K562 (cell line): ENCODE measurements at regions not wholly inside any gene's neighbourhood (a gene's known extent, or its start where the extent isn't known, plus 50 kb on each side); places are given as distances from the start of the nearest gene placed in this dataset.

ENCODE experiments used
- ATAC-seq: fragments of 200-7000 bp; cut with Tn5 transposase; 3 replicates; pipeline ENCODE4 v1.9.1; 2020; ENCODE audit warnings: moderate library complexity
- BruUV-seq: library from RNA; stranded (reverse); fragments of 400-500 nt; replicated peaks from 2 replicates; lab custom pipeline; 2021; lab: Mats Ljungman, UMichigan
- CTCF ChIA-PET: fragments of 300-600 bp; formaldehyde crosslinking; extraction: SDS; loops from one replicate; lab custom pipeline; 2021; ENCODE audit warnings: low intra/inter-chr PET ratio; lab: Yijun Ruan, JAX
- POLR2A ChIA-PET: fragments of 300-600, 350-650 bp; sonication (Branson Sonifier 250); formaldehyde crosslinking; extraction: SDS; loops from one replicate; lab custom pipeline; 2021; ENCODE audit warnings: antibody characterized with exemption, inconsistent platforms; lab: Yijun Ruan, JAX
- DNase-seq, 4 experiments: peaks; one replicate each; pipeline versions ENCODE4 v3.0.0 to v3.0.0-alpha.2; 2011 to 2018; ENCODE audit warnings: low spot score in 3 of 4, mixed read lengths in 3 of 4; ENCODE audit errors: extremely low read depth in 1 of 4
- FAIRE-seq: peaks from 2 replicates; lab custom pipeline; 2011; peaks lifted over from hg19 to GRCh38; lab: Jason Lieb, UNC
- H2AFZ ChIP-seq: 2 replicates; pipeline ENCODE4 v1.6.0; 2011; ENCODE audit warnings: low read depth, low read length, control low read depth, inconsistent platforms
- H3K27ac ChIP-seq: fragments of 200-600 bp; 3 replicates; pipeline ENCODE4 v1.8.0; 2011; ENCODE audit warnings: low read depth, mild to moderate bottlenecking, control low read depth, inconsistent platforms, low read length, moderate library complexity, mixed read lengths; ENCODE audit errors: extremely low read depth
- H3K27me3 ChIP-seq, 2 experiments: fragments of 300-600 bp in 1 of 2; 2 replicates in 1 of 2; 3 replicates in 1 of 2; pipeline versions ENCODE4 v1.6.0 to v1.8.0; 2011; ENCODE audit warnings: inconsistent platforms in 2 of 2, low read length in 2 of 2, mild to moderate bottlenecking in 1 of 2, mixed read lengths in 1 of 2, moderate library complexity in 1 of 2; ENCODE audit not compliant: control insufficient read depth in 2 of 2, insufficient read depth in 2 of 2
- H3K36me3 ChIP-seq: fragments of 300-600 bp; 3 replicates; pipeline ENCODE4 v1.8.0; 2011; ENCODE audit warnings: mild to moderate bottlenecking, low read length, inconsistent platforms; ENCODE audit not compliant: control insufficient read depth, insufficient read depth
- H3K4me1 ChIP-seq, 2 experiments: fragments of 200-600 bp in 1 of 2; replicated peaks in 1 of 2; 2 replicates in 1 of 2; 3 replicates in 1 of 2; pipeline versions ENCODE4 v1.5.1 to v1.8.0; 2011; ENCODE audit warnings: inconsistent platforms in 2 of 2, low read length in 2 of 2, mild to moderate bottlenecking in 1 of 2, mixed read lengths in 1 of 2, moderate library complexity in 1 of 2; ENCODE audit not compliant: control insufficient read depth in 2 of 2, insufficient read depth in 2 of 2
- H3K4me2 ChIP-seq: 2 replicates; pipeline ENCODE4 v1.6.1; 2011; ENCODE audit warnings: low read length, control low read depth, inconsistent platforms, mixed read lengths; ENCODE audit not compliant: insufficient read depth
- H3K4me3 ChIP-seq: fragments of 200-600 bp; sonication (generic), shearing (Covaris generic); 2 replicates; pipeline ENCODE4 v1.5.1; 2016; ENCODE audit warnings: control low read depth, inconsistent platforms
- H3K79me2 ChIP-seq: fragments of 200-600 bp; 3 replicates; pipeline ENCODE4 v1.8.0; 2011; ENCODE audit warnings: low read length, inconsistent platforms; ENCODE audit not compliant: control insufficient read depth, insufficient read depth
- H3K9ac ChIP-seq, 2 experiments: 2 replicates each; pipeline versions ENCODE4 v1.6.0 to v1.6.1; 2011; ENCODE audit warnings: low read depth in 2 of 2, low read length in 2 of 2, control low read depth in 1 of 2, inconsistent platforms in 1 of 2, mild to moderate bottlenecking in 1 of 2, mixed read lengths in 1 of 2; ENCODE audit not compliant: insufficient read depth in 1 of 2
- H3K9me1 ChIP-seq: one replicate; pipeline ENCODE4 v1.6.0; 2011; ENCODE audit warnings: inconsistent platforms, mild to moderate bottlenecking, low read length, moderate library complexity; ENCODE audit not compliant: control insufficient read depth, insufficient read depth
- H3K9me3 ChIP-seq: replicated peaks from 2 replicates; pipeline ENCODE4 v1.5.1; 2011; ENCODE audit warnings: low read depth, low read length, inconsistent platforms; ENCODE audit not compliant: control insufficient read depth, insufficient read depth
- H4K20me1 ChIP-seq: replicated peaks from 2 replicates; pipeline ENCODE4 v1.6.1; 2011; ENCODE audit warnings: low read length, inconsistent platforms, mixed read lengths; ENCODE audit not compliant: control insufficient read depth, insufficient read depth
- ARID4B ChIP-seq: sonication (generic); formaldehyde crosslinking; IDR thresholded peaks from 2 replicates; pipeline ENCODE4 v1.8.0; 2022; ENCODE audit warnings: mild to moderate bottlenecking, missing genetic modification reagents
- DPF2 ChIP-seq: fragments of 450-650 bp; IDR thresholded peaks from 2 replicates; pipeline ENCODE4 v1.6.1; 2016
- NR2C1 ChIP-seq, 2 experiments: fragments of 450-650 bp; IDR thresholded peaks; 2 replicates each; pipeline ENCODE4 v1.6.1; 2017; ENCODE audit warnings: mild to moderate bottlenecking in 2 of 2, antibody characterized with exemption in 1 of 2, inconsistent platforms in 1 of 2, missing compliant biosample characterization in 1 of 2, missing genetic modification characterization in 1 of 2
- TBL1XR1 ChIP-seq, 2 experiments: IDR thresholded peaks; 2 replicates each; pipeline ENCODE4 v1.6.1; 2012; ENCODE audit warnings: improper control_type of control experiment in 2 of 2, low read length in 2 of 2, mild to moderate bottlenecking in 1 of 2
- in situ Hi-C: fragments of 300-500 bp; cut with MboI; formaldehyde crosslinking; loops from 4 replicates; pipeline ENCODE4 v1.15.0; 2018; ENCODE audit warnings: inconsistent platforms, mixed read lengths
- intact Hi-C: fragments of 100-400 bp; cut with micrococcal nuclease; formaldehyde crosslinking; loops from 2 replicates; pipeline ENCODE4 v1.14.2; 2022

GRCh38 chr3:169002689-169003088, 660.8 kb downstream of the MECOM start:
- CTCF ChIA-PET: no interaction called here
- H3K9ac ChIP-seq: no peak overlapping the region
- H3K27ac ChIP-seq: no peak overlapping the region
- FAIRE-seq (no peak), DNase-seq (no peak), ATAC-seq (no peak)
- no TSS peak for BruUV-seq
- no peak overlapping the region for H2AFZ ChIP-seq
- no peaks in the 10 kb centered on the region for H3K4me1 ChIP-seq
- in situ Hi-C loops: no loop called here
- intact Hi-C loops: no loop called here
- H3K9me1 ChIP-seq: no peaks in the 10 kb centered on the region
- POLR2A ChIA-PET: no interaction called here
- H3K4me3 ChIP-seq: no peak overlapping the region
- H3K27me3 ChIP-seq: no peaks in the 10 kb centered on the region
- no peaks in the 10 kb centered on the region for H3K36me3 ChIP-seq
- no peaks in the 10 kb centered on the region for H3K9me3 ChIP-seq
- H3K79me2 ChIP-seq: no peaks in the 10 kb centered on the region
- no peaks in the 10 kb centered on the region for H4K20me1 ChIP-seq
- no peak overlapping the region for H3K4me2 ChIP-seq
- TF ChIP-seq DPF2 (no peak), NR2C1 (IDR thresholded peaks at IDR 0.05) (no peak), NR2C1 (tag; IDR thresholded peaks at IDR 0.05) (no peak), ARID4B (no peak), TBL1XR1 (IDR thresholded peaks at IDR 0.05; ENCODE audit: low read length in 2 of 2) (no peak)
